ENCODE measurements at regions not wholly inside any gene's neighbourhood (a gene's known extent, or its start where the extent isn't known, plus 50 kb on each side); places are given as distances from the start of the nearest gene placed in this dataset.

GRCh38 chr4:123699880-123700771, 303.5 kb downstream of the SPRY1 start (continued):
- TF ChIP-seq PRRX2 (CRISPR knock-in tag; IDR thresholded peaks at IDR 0.05): no peak
- no peak for TF ChIP-seq ZNF263 (CRISPR knock-in tag; IDR thresholded peaks at IDR 0.05; ENCODE audit: low read depth)
- TF ChIP-seq MXD4 (CRISPR knock-in tag; IDR thresholded peaks at IDR 0.05; ENCODE audit: borderline replicate concordance): no peak

- CTCF ChIA-PET: no interaction called here
- ATAC-seq (no peak), DNase-seq (ENCODE audit: low spot score) (no peak)
- POLR2A ChIA-PET: no interaction called here
- no peak for TF ChIP-seq E2F4 (CRISPR knock-in tag; IDR thresholded peaks at IDR 0.05; ENCODE audit: borderline replicate concordance, low read depth)
- TF ChIP-seq FOXK1 (CRISPR knock-in tag; IDR thresholded peaks at IDR 0.05): no peak
- no peak for TF ChIP-seq GABPB1 (CRISPR knock-in tag; IDR thresholded peaks at IDR 0.05)
- no peak for TF ChIP-seq ZNF396 (CRISPR knock-in tag; IDR thresholded peaks at IDR 0.05; ENCODE audit: borderline replicate concordance)
- TF ChIP-seq TP53 (CRISPR knock-in tag; IDR thresholded peaks at IDR 0.05): no peak
- Mint-ChIP-seq H3K4me3 (no peak overlapping the region), H3K27ac (no peak overlapping the region), H3K9me3 (peaks cover 17% of the 10 kb centered on the region; the same call in 1 of the 2 replicates), H3K36me3 (no peaks in the 10 kb centered on the region), H3K27me3 (ENCODE audit: low read depth) (no peaks in the 10 kb centered on the region), H3K4me1 (no peaks in the 10 kb centered on the region)
These were observed 304.6 kb downstream of the SPRY1 start for GRCh38 chr4:123701131-123701575.

- DNase-seq (ENCODE audit: low spot score) (no peak), ATAC-seq (no peak)
- ChIA-PET CTCF (no interaction called here), POLR2A (no interaction called here)
- TF ChIP-seq HMGXB4 (CRISPR knock-in tag; IDR thresholded peaks at IDR 0.05) (no peak), EMX1 (CRISPR knock-in tag; IDR thresholded peaks at IDR 0.05) (no peak), MXD4 (CRISPR knock-in tag; IDR thresholded peaks at IDR 0.05; ENCODE audit: borderline replicate concordance) (no peak), TEAD1 (CRISPR knock-in tag; IDR thresholded peaks at IDR 0.05) (no peak), SP1 (CRISPR knock-in tag; conservative IDR thresholded peaks at IDR 0.05) (no peak), ATF6 (CRISPR knock-in tag; IDR thresholded peaks at IDR 0.05) (no peak)
- Mint-ChIP-seq H3K4me3 (no peak overlapping the region), H3K36me3 (peaks cover 19% of the 10 kb centered on the region), H3K9me3 (peaks cover 42% of the 10 kb centered on the region), H3K27ac (no peak overlapping the region), H3K4me1 (no peaks in the 10 kb centered on the region), H3K27me3 (ENCODE audit: low read depth) (no peaks in the 10 kb centered on the region; the same call in 1 of the 2 replicates)
These were observed 308.8 kb downstream of the SPRY1 start for GRCh38 chr4:123705419-123705818.

- TF ChIP-seq FOXP1 (CRISPR knock-in tag; IDR thresholded peaks at IDR 0.05; ENCODE audit: borderline replicate concordance) (no peak), NFE2L1 (CRISPR knock-in tag; IDR thresholded peaks at IDR 0.05) (no peak), RELA (CRISPR knock-in tag; IDR thresholded peaks at IDR 0.05; ENCODE audit: borderline replicate concordance) (no peak), TEAD1 (CRISPR knock-in tag; IDR thresholded peaks at IDR 0.05) (no peak), ATF6 (CRISPR knock-in tag; IDR thresholded peaks at IDR 0.05) (no peak), FOXP4 (CRISPR knock-in tag; IDR thresholded peaks at IDR 0.05) (no peak), FOXK1 (CRISPR knock-in tag; IDR thresholded peaks at IDR 0.05) (no peak), ZNF263 (CRISPR knock-in tag; IDR thresholded peaks at IDR 0.05; ENCODE audit: low read depth) (no peak), ERG (CRISPR knock-in tag; IDR thresholded peaks at IDR 0.05) (no peak), IRF2 (CRISPR knock-in tag; IDR thresholded peaks at IDR 0.05; ENCODE audit: borderline replicate concordance, low read depth) (no peak)
- Mint-ChIP-seq H3K27me3 (ENCODE audit: low read depth) (no peaks in the 10 kb centered on the region; the same call in 1 of the 2 replicates), H3K4me3 (no peak overlapping the region), H3K36me3 (peaks cover 30% of the 10 kb centered on the region), H3K4me1 (no peaks in the 10 kb centered on the region), H3K9me3 (peaks cover 49% of the 10 kb centered on the region), H3K27ac (no peak overlapping the region)
- no peak for DNase-seq (ENCODE audit: low spot score)
- POLR2A ChIA-PET: no interaction called here
- CTCF ChIA-PET: no interaction called here
- ATAC-seq: no peak
These were observed 310.4 kb downstream of the SPRY1 start for GRCh38 chr4:123706973-123707372.

Measured in WTC11 (cell line).